K562 (cell line): ENCODE measurements at regions not wholly inside any gene's neighbourhood (a gene's known extent, or its start where the extent isn't known, plus 50 kb on each side); places are given as distances from the start of the nearest gene placed in this dataset.

Experiments used
- ATAC-seq: fragments of 200-7000 bp; cut with Tn5 transposase; 3 replicates; pipeline ENCODE4 v1.9.1; 2020; ENCODE audit warnings: moderate library complexity
- BruUV-seq: library from RNA; stranded (reverse); fragments of 400-500 nt; replicated peaks from 2 replicates; lab custom pipeline; 2021; lab: Mats Ljungman, UMichigan
- CTCF ChIA-PET: fragments of 300-600 bp; formaldehyde crosslinking; extraction: SDS; loops from one replicate; lab custom pipeline; 2021; ENCODE audit warnings: low intra/inter-chr PET ratio; lab: Yijun Ruan, JAX
- POLR2A ChIA-PET: fragments of 300-600, 350-650 bp; sonication (Branson Sonifier 250); formaldehyde crosslinking; extraction: SDS; loops from one replicate; lab custom pipeline; 2021; ENCODE audit warnings: antibody characterized with exemption, inconsistent platforms; lab: Yijun Ruan, JAX
- DNase-seq, 4 experiments: peaks; one replicate each; pipeline versions ENCODE4 v3.0.0 to v3.0.0-alpha.2; 2011 to 2018; ENCODE audit warnings: low spot score in 3 of 4, mixed read lengths in 3 of 4; ENCODE audit errors: extremely low read depth in 1 of 4
- FAIRE-seq: peaks from 2 replicates; lab custom pipeline; 2011; peaks lifted over from hg19 to GRCh38; lab: Jason Lieb, UNC
- H2AFZ ChIP-seq: 2 replicates; pipeline ENCODE4 v1.6.0; 2011; ENCODE audit warnings: low read depth, low read length, control low read depth, inconsistent platforms
- H3K27ac ChIP-seq: fragments of 200-600 bp; 3 replicates; pipeline ENCODE4 v1.8.0; 2011; ENCODE audit warnings: low read depth, mild to moderate bottlenecking, control low read depth, inconsistent platforms, low read length, moderate library complexity, mixed read lengths; ENCODE audit errors: extremely low read depth
- H3K27me3 ChIP-seq, 2 experiments: fragments of 300-600 bp in 1 of 2; 2 replicates in 1 of 2; 3 replicates in 1 of 2; pipeline versions ENCODE4 v1.6.0 to v1.8.0; 2011; ENCODE audit warnings: inconsistent platforms in 2 of 2, low read length in 2 of 2, mild to moderate bottlenecking in 1 of 2, mixed read lengths in 1 of 2, moderate library complexity in 1 of 2; ENCODE audit not compliant: control insufficient read depth in 2 of 2, insufficient read depth in 2 of 2
- H3K36me3 ChIP-seq: fragments of 300-600 bp; 3 replicates; pipeline ENCODE4 v1.8.0; 2011; ENCODE audit warnings: mild to moderate bottlenecking, low read length, inconsistent platforms; ENCODE audit not compliant: control insufficient read depth, insufficient read depth
- H3K4me1 ChIP-seq, 2 experiments: fragments of 200-600 bp in 1 of 2; replicated peaks in 1 of 2; 2 replicates in 1 of 2; 3 replicates in 1 of 2; pipeline versions ENCODE4 v1.5.1 to v1.8.0; 2011; ENCODE audit warnings: inconsistent platforms in 2 of 2, low read length in 2 of 2, mild to moderate bottlenecking in 1 of 2, mixed read lengths in 1 of 2, moderate library complexity in 1 of 2; ENCODE audit not compliant: control insufficient read depth in 2 of 2, insufficient read depth in 2 of 2
- H3K4me2 ChIP-seq: 2 replicates; pipeline ENCODE4 v1.6.1; 2011; ENCODE audit warnings: low read length, control low read depth, inconsistent platforms, mixed read lengths; ENCODE audit not compliant: insufficient read depth
- H3K4me3 ChIP-seq: fragments of 200-600 bp; sonication (generic), shearing (Covaris generic); 2 replicates; pipeline ENCODE4 v1.5.1; 2016; ENCODE audit warnings: control low read depth, inconsistent platforms
- H3K79me2 ChIP-seq: fragments of 200-600 bp; 3 replicates; pipeline ENCODE4 v1.8.0; 2011; ENCODE audit warnings: low read length, inconsistent platforms; ENCODE audit not compliant: control insufficient read depth, insufficient read depth
- H3K9ac ChIP-seq, 2 experiments: 2 replicates each; pipeline versions ENCODE4 v1.6.0 to v1.6.1; 2011; ENCODE audit warnings: low read depth in 2 of 2, low read length in 2 of 2, control low read depth in 1 of 2, inconsistent platforms in 1 of 2, mild to moderate bottlenecking in 1 of 2, mixed read lengths in 1 of 2; ENCODE audit not compliant: insufficient read depth in 1 of 2
- H3K9me1 ChIP-seq: one replicate; pipeline ENCODE4 v1.6.0; 2011; ENCODE audit warnings: inconsistent platforms, mild to moderate bottlenecking, low read length, moderate library complexity; ENCODE audit not compliant: control insufficient read depth, insufficient read depth
- H3K9me3 ChIP-seq: replicated peaks from 2 replicates; pipeline ENCODE4 v1.5.1; 2011; ENCODE audit warnings: low read depth, low read length, inconsistent platforms; ENCODE audit not compliant: control insufficient read depth, insufficient read depth
- H4K20me1 ChIP-seq: replicated peaks from 2 replicates; pipeline ENCODE4 v1.6.1; 2011; ENCODE audit warnings: low read length, inconsistent platforms, mixed read lengths; ENCODE audit not compliant: control insufficient read depth, insufficient read depth
- DIDO1 ChIP-seq: fragments of 450-650 bp; IDR thresholded peaks from 2 replicates; pipeline ENCODE4 v1.6.1; 2016; ENCODE audit warnings: low read depth, missing biosample characterization, missing genetic modification characterization
- EZH2 ChIP-seq: IDR thresholded peaks from 2 replicates; pipeline ENCODE4 v1.6.1; 2012; ENCODE audit warnings: low read depth, mild to moderate bottlenecking, inconsistent platforms, low read length, borderline replicate concordance
- HDAC6 ChIP-seq: IDR thresholded peaks from 2 replicates; pipeline ENCODE4 v1.6.1; 2012; ENCODE audit warnings: low read depth, mild to moderate bottlenecking, control low read depth, inconsistent platforms, low read length, moderate library complexity
- HNRNPLL ChIP-seq: fragments of 200-400 bp; formaldehyde crosslinking; IDR thresholded peaks from 2 replicates; pipeline ENCODE4 v1.6.1; 2017; ENCODE audit warnings: low read length, low read depth, mild to moderate bottlenecking; ENCODE audit not compliant: poor library complexity, severe bottlenecking
- RCOR1 ChIP-seq, 2 experiments: IDR thresholded peaks; 2 replicates each; pipeline ENCODE4 v1.6.1; 2012; ENCODE audit warnings: low read depth in 2 of 2, low read length in 2 of 2, borderline replicate concordance in 1 of 2, improper control_type of control experiment in 1 of 2
- SRSF7 ChIP-seq: fragments of 200-400 bp; formaldehyde crosslinking; optimal IDR thresholded peaks from 2 replicates; pipeline ENCODE3; 2017; ENCODE audit warnings: mild to moderate bottlenecking, low read depth, low read length
- ZFP30 ChIP-seq: fragments of 250-450 bp; sonication (Bioruptor Pico); IDR thresholded peaks from 2 replicates; pipeline ENCODE4 v1.8.0; 2022; ENCODE audit warnings: moderate library complexity, mild to moderate bottlenecking, inconsistent platforms, borderline replicate concordance
- ZNF165 ChIP-seq: fragments of 250-450 bp; sonication (Bioruptor Pico); IDR thresholded peaks from 2 replicates; pipeline ENCODE4 v1.4.0; 2020; ENCODE audit warnings: borderline replicate concordance
- ZNF253 ChIP-seq: fragments of 250-450 bp; sonication (Bioruptor Pico); conservative IDR thresholded peaks from 2 replicates; pipeline ENCODE4 v1.6.1; 2021; ENCODE audit warnings: mild to moderate bottlenecking
- ZNF830 ChIP-seq: fragments of 250-450 bp; sonication (Bioruptor Pico); IDR thresholded peaks from 2 replicates; pipeline ENCODE4 v1.5.0; 2021; ENCODE audit warnings: mild to moderate bottlenecking
- in situ Hi-C: fragments of 300-500 bp; cut with MboI; formaldehyde crosslinking; loops from 4 replicates; pipeline ENCODE4 v1.15.0; 2018; ENCODE audit warnings: inconsistent platforms, mixed read lengths
- intact Hi-C: fragments of 100-400 bp; cut with micrococcal nuclease; formaldehyde crosslinking; loops from 2 replicates; pipeline ENCODE4 v1.14.2; 2022

DNA sequence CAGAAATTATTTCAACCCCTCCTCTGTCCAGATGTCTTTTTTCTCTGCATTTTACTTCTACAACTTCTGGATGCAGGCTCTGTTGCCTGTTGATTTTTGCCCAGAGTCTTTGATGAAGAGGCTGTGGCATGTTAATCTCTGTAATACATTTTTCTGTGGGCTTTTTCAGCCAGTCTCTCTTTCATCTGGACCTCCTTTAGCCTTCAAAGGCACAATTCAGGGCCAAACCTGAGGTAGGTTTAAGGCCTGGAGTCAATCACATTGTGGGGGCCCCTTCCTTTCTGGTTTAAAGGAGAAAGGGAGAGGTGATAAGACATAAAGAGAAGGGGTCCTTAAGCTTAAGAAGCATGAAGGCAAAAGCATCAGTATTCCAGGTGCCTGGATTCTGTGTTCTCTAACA, 553.7 kb downstream of the FLRT2 start:
- H3K4me3 ChIP-seq: no peak overlapping the region
- H3K27me3 ChIP-seq: no peaks in the 10 kb centered on the region
- no peaks in the 10 kb centered on the region for H3K9me1 ChIP-seq
- H3K9ac ChIP-seq: no peak overlapping the region
- no peaks in the 10 kb centered on the region for H3K4me1 ChIP-seq
- DNase-seq (no peak), ATAC-seq (no peak), FAIRE-seq (no peak)
- no peaks in the 10 kb centered on the region for H3K36me3 ChIP-seq
- no peak overlapping the region for H3K27ac ChIP-seq
- no peak for TF ChIP-seq HNRNPLL
- TF ChIP-seq ZNF253 (CRISPR knock-in tag): no peak
- no peak for TF ChIP-seq ZNF165 (CRISPR knock-in tag)
- TF ChIP-seq ZNF830: no peak
- no peak for TF ChIP-seq DIDO1 (tag)
- no peak for TF ChIP-seq SRSF7
- no peak for TF ChIP-seq RCOR1 (IDR thresholded peaks at IDR 0.05; ENCODE audit: borderline replicate concordance in 1 of 2, low read depth in 2 of 2, low read length in 2 of 2)
- TF ChIP-seq HDAC6: no peak
- TF ChIP-seq ZFP30: no peak
- no peak for TF ChIP-seq EZH2
- H3K4me2 ChIP-seq: no peak overlapping the region
- ChIA-PET POLR2A (no interaction called here), CTCF (no interaction called here)
- in situ Hi-C loops (no loop called here), intact Hi-C loops (no loop called here)
- no peak overlapping the region for H2AFZ ChIP-seq
- H3K79me2 ChIP-seq: no peaks in the 10 kb centered on the region
- no peaks in the 10 kb centered on the region for H3K9me3 ChIP-seq
- no TSS peak for BruUV-seq
- no peaks in the 10 kb centered on the region for H4K20me1 ChIP-seq
